Activated gamma-delta T cell treated with Interleukin-2 at 50 U/mL for 16 hours (primary cell): ENCODE measurements at regions not wholly inside any gene's neighbourhood (a gene's known extent, or its start where the extent isn't known, plus 50 kb on each side); places are given as distances from the start of the nearest gene placed in this dataset.

Experiments
- DNase-seq: peaks from one replicate; pipeline ENCODE4 v3.0.0-alpha.2; 2020

GRCh38 chr1:165073185-165074007, 283.1 kb downstream of the LMX1A start:
- no peak for DNase-seq

- DNase-seq: no peak
These were observed 285.8 kb downstream of the LMX1A start for GRCh38 chr1:165070675-165071074.

DNA sequence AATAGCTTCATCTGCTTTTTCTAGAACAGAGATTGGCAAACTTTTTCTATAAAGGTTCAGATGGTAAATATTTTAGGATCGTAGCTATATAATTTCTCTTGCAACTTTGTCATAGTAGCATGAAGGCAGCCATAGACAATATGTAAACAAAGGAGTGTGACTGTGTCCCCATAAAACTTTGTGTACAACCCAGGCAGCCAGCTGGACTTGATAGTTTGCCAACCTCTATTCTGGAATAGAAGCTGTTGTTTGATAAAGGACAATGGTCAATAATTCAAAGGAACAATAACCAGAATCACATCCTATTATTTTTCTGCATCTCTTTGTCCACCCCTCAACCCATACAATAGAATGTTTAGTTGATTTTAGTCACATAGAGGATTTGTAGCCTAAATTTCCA, 286.7 kb downstream of the LMX1A start:
- no peak for DNase-seq

- DNase-seq: no peak
These were observed 287.8 kb downstream of the LMX1A start for GRCh38 chr1:165068741-165069140.

GRCh38 chr1:165067829-165068228, 288.7 kb downstream of the LMX1A start:
- DNase-seq: no peak

GRCh38 chr1:165063181-165063965, 293.1 kb downstream of the LMX1A start:
- no peak for DNase-seq

- DNase-seq: no peak
These were observed 294.2 kb downstream of the LMX1A start for GRCh38 chr1:165062346-165062745.

GRCh38 chr1:165060285-165060793, 296.2 kb downstream of the LMX1A start:
- no peak for DNase-seq

DNA sequence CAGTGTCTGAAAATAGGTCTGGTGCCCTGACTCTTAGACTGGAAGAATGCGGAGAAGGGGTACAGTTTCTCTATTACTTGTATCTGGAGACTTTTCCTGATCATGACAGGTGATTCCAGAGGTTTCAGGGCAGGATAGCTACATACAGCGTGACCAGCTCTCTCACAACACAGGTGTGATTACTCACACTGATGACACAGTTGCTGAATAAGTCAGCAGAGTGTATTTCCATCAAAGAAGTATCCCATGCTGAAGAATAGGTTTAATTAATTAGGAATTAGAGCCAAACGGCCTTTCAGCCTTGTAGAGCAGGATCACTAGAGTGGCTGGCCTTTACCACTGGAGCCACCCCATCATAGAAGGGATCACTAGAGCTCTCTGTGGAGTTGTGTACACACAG, 298.6 kb downstream of the LMX1A start:
- DNase-seq: no peak

- DNase-seq: no peak
These were observed 299.6 kb downstream of the LMX1A start for GRCh38 chr1:165056914-165057313.

DNA sequence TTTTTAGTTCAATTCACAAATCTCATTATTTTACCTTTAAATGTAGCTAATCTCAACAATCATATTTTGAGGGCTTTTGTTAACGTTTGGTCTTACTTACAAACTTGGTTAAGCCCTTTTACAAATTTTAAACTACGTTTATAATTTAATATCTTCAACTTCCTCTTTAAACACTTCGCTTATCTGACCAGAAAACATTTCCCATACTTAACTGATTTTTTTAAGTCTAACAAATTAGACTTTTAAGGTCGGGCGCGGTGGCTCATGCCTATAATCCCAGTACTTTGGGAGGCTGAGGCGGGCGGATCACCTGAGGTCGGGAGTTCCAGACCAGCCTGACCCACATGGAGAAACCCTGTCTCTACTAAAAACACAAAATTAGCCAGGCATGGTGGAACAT, 300.9 kb downstream of the LMX1A start:
- DNase-seq: no peak

DNA sequence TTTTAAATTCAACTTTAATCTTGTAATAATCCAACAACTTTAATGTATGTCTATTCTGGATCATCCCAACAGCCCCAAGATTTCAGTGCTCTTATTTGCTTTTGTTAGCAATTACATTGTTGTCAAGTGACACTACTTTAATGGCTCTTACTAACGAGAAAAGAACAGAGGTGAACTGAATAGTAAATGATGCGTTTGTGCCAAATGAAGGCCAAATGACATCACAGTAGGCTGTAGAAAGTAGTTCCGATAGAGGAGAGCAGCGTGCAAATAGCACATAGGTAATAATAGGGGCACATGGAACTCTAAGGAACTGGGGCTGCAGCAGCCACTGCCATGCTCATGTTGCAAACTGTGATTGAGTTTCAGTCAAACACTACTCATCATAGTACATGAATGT, 301.9 kb downstream of the LMX1A start:
- no peak for DNase-seq

DNA sequence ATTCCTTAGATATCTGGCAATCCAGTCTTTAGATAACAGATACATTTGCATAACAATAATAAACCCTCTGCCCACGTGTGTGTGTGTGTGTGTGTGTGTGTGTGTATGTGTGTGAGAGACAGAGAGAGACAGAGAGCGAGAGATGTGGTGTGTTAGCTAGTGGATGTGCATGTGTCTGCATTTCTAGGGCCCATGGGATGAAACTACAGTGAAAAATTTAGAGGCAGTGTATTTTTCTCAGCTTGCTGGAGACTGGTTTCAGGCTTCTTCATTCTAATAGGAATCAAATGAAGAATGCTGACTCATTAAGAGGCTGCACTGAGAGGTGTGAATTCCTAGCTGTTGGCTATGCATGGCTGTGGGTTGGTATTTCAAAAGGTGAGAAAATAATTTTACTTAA, 303.2 kb downstream of the LMX1A start:
- no peak for DNase-seq

GRCh38 chr1:165052936-165053335, 303.6 kb downstream of the LMX1A start:
- DNase-seq: no peak

- no peak for DNase-seq
These were observed 304.1 kb downstream of the LMX1A start for GRCh38 chr1:165052431-165052830.

- DNase-seq: no peak
These were observed 306.3 kb downstream of the LMX1A start for GRCh38 chr1:165050246-165050645.

DNA sequence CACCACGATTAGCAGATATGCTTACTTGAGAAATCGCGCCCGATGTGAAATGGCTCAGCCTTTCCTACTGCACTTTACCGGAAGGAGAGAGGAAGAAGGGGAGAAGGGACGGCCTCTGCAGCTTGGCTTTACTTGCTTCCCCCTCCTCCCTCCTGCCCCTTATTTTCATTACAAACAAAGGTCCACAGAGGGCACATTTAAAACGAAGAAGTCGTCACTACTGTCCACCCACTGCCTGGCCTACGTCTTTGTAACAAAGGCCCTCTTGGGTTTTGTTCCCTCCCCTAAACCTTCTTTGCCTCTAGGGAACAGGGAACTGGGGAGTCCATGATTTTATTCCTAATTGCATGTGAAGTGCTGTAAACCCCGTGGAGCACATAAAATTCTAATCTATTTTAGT, 308.5 kb downstream of the LMX1A start:
- DNase-seq: no peak

DNA sequence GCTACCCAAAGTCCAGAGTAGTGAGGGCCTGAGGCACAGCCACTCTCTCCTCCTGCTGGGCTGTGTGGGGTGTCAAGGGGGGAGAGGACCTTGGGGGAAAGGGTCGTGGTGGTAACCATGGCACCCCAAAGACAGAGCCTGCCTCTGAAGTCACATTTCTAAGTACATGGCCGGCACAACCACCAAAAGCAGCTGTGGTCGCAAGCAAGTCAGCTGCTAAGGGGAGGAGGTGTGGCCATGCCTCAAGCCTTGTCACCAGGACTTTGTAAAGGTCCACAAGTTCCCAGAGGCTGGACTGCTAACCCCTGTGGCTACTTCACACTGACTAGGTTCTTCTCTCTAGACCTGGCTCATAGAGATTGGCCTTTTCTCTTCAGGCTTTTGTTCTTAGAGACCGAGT, 310.6 kb downstream of the LMX1A start:
- DNase-seq: no peak

DNA sequence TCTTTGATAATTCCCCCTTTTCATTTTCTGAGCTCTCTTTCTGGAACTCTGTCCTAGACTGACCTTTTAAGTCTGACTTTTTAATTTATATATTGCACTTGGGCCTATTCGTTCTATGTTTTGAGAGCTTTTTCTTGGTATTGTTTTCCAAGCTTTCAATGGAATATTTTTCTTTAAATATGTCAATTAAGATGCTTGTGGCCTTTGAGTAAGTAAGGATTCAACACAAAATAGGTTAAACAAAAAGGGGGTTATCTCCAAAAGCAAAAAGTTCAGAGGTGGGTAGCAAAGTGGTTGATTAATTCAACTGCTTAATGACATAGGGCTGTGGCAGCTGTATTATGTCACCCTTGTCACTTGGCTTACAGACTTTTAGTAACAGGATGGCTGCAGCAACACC, 315.9 kb downstream of the LMX1A start:
- DNase-seq: no peak

GRCh38 chr1:165039996-165040395, 316.5 kb downstream of the LMX1A start:
- DNase-seq: no peak

GRCh38 chr1:165036403-165036802, 320.1 kb downstream of the LMX1A start:
- DNase-seq: no peak

- DNase-seq: no peak
These were observed 322.2 kb downstream of the LMX1A start for GRCh38 chr1:165034136-165034809.

DNA sequence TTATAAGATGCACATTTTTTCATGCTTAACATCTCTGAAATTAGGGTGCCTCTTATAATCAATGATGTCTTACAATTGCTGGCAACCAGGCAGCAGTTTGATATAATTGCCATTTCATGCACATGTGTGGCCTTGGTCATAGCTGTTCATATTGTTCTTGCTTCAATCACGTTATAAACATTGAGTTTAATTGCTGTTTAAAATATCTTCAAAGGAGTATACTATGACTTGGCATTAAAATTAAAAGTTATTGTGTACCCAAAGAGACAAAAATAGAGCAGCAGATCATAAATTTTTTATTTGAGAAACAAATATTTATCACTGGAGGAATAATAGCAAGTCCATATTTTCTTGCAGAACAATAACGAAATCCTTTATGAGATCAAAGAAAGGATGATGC, 325.5 kb downstream of the LMX1A start:
- DNase-seq: no peak

DNA sequence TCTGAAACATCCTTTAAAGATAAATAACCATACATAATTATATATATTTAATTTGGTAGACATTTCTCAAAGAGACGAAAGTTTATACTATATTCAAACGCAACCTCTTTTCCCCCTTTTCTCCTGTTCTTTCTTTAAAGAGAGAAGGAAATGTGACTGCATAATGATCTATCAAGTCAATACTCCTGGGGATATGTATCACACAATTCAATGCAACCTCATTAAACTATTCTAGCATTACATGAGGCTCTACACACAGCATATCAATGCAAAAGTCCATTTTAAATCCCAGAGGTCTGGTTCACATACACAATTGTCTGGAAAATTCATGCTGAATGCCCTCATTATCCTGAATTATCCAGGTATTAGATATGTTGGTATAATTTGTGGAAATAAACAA, 330.7 kb downstream of the LMX1A start:
- DNase-seq: no peak
